Small intestine (tissue), 7 donors: ENCODE measurements at regions not wholly inside any gene's neighbourhood (a gene's known extent, or its start where the extent isn't known, plus 50 kb on each side); places are given as distances from the start of the nearest gene placed in this dataset.

Experiments used
- DNase-seq, 2 donors: peaks; one replicate each; pipeline versions ENCODE4 v3.0.0 to v3.0.0-alpha.2; 2013
- FAIRE-seq: peaks from 2 replicates; lab custom pipeline; 2012; peaks lifted over from hg19 to GRCh38; lab: Jason Lieb, UNC
- H3K27ac ChIP-seq, 3 donors: one replicate each; pipeline ENCODE4 v1.5.1; 2013; ENCODE audit warnings: low read length in 2 of 3, mild to moderate bottlenecking in 2 of 3, control low read depth in 1 of 3, inconsistent platforms in 1 of 3, low read depth in 1 of 3, moderate library complexity in 1 of 3
- H3K27me3 ChIP-seq, 3 donors: one replicate each; pipeline ENCODE4 v1.6.1; 2013; ENCODE audit warnings: low read length in 3 of 3, inconsistent platforms in 1 of 3; ENCODE audit not compliant: control insufficient read depth in 3 of 3, insufficient read depth in 3 of 3
- H3K36me3 ChIP-seq, 3 donors: one replicate each; pipeline ENCODE4 v1.6.1; 2013; ENCODE audit warnings: low read length in 3 of 3, inconsistent platforms in 1 of 3, low read depth in 1 of 3, mild to moderate bottlenecking in 1 of 3, moderate library complexity in 1 of 3; ENCODE audit not compliant: control insufficient read depth in 3 of 3, insufficient read depth in 2 of 3
- H3K4me1 ChIP-seq, 3 donors: one replicate each; pipeline ENCODE4 v1.6.1; 2013; ENCODE audit warnings: low read length in 2 of 3, inconsistent platforms in 1 of 3, low read depth in 1 of 3, mild to moderate bottlenecking in 1 of 3, moderate library complexity in 1 of 3; ENCODE audit not compliant: control insufficient read depth in 3 of 3, insufficient read depth in 2 of 3
- H3K4me3 ChIP-seq, 3 donors: one replicate each; pipeline ENCODE4 v1.5.1; 2013; ENCODE audit warnings: low read length in 3 of 3, control low read depth in 1 of 3, inconsistent platforms in 1 of 3, low read depth in 1 of 3, mild to moderate bottlenecking in 1 of 3, moderate library complexity in 1 of 3
- H3K9me3 ChIP-seq, 2 donors: one replicate each; pipeline ENCODE4 v1.6.1; 2013; ENCODE audit warnings: low read depth in 1 of 2, low read length in 1 of 2; ENCODE audit not compliant: control insufficient read depth in 2 of 2, insufficient read depth in 1 of 2
- WGBS, 3 donors: extraction: QIAGEN DNeasy Blood & Tissue Kit; methylation state at CpG; one replicate each; pipeline ENCODE4 v1.1.7; 2013; 5-methylcytosine and 5-hydroxymethylcytosine counted together
- donor health status: healthy with polysubstance abuse.
- donor health status: control.
- donor health status: control.
- donor health status: Bipolar disorder and iron deficiency.
- donor health status: healthy.

DNA sequence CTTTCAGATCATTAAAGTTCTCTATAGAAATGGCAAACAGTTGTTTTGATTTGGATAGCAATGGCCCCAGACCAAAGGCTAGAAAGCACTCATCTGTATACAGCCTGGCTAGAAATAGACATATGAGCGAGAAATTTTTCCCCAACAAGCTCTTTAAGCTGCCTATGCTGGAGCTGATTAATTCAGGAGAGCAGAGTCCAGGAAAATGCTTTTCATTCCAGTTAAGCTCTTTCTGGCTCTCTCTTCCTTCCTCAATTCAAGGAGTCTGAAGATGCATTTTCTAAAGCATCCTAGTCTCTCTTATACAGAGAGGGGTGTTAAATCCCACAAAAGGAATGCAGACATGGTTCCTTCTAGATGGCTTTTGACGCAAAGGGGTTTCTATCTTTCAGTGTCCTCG, 141.7 kb upstream of the RAI2 start:
- no peak for FAIRE-seq
- WGBS, 3 donors = 73 to 83% (median 77%) methylated on average over 3 of the region's 3 CpGs
- DNase-seq = no peak
- Histone ChIP-seq H3K27ac (no peak overlapping the region), H3K36me3 (no peaks in the 10 kb centered on the region), H3K4me3 (no peak overlapping the region), H3K4me1 (no peaks in the 10 kb centered on the region), H3K27me3 (no peaks in the 10 kb centered on the region), H3K9me3 (no peaks in the 10 kb centered on the region)

DNA sequence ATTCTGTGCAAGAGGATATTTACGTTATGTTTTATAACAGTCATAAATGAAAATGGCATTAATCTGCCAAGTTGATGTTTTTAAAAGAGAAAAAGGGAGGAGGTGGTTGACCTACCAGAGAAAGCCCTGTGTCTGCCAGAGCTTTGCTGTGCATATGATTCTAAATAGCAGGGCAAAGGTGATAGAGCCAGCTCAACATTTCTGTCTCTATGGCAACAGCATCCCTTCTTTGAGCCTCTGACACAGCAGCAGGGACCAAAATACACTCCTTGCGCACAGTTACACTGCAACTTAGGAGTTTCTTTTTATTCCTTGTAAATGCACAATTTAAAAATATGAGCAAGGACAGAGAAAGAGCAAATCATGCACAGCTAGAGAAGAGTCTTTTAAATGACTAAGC, 133.3 kb upstream of the RAI2 start:
- Histone ChIP-seq H3K27me3 (peaks cover 0 to 2% (median 0%) of the 10 kb centered on the region in 3 donors), H3K4me1 (no peaks in the 10 kb centered on the region), H3K36me3 (no peaks in the 10 kb centered on the region), H3K4me3 (no peak overlapping the region), H3K9me3 (no peaks in the 10 kb centered on the region), H3K27ac (no peak overlapping the region)
- FAIRE-seq (no peak), DNase-seq (no peak)
- WGBS, 3 donors = 22 to 57% (median 51%) methylated on average over 2 of the region's 2 CpGs

DNA sequence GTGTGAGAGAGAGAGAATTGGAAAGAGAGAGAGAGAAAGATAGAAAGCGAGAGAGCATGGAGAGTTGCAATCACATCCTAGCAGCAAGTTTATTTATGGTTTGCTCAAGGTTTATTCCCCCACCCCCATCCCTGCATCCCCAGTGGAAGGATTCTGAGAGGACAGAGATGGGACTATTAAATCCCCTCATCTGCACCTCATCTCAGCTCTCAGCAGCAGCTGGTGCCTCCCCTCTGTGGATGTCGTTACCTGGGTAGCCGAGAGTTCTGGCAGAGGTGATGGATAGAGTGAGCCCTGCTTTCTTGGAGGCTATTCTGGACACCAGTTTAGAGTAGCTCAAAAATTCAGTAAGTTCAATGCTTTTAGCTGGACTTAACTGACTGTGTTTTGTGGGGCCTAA, 132.0 kb upstream of the RAI2 start:
- Histone ChIP-seq H3K27ac (no peak overlapping the region), H3K4me1 (no peaks in the 10 kb centered on the region), H3K9me3 (no peaks in the 10 kb centered on the region), H3K4me3 (no peak overlapping the region), H3K36me3 (no peaks in the 10 kb centered on the region), H3K27me3 (peaks cover 0 to 2% (median 0%) of the 10 kb centered on the region in 3 donors)
- WGBS, 3 donors = 84 to 94% (median 89%) methylated on average over 3 of the region's 3 CpGs
- DNase-seq = no peak
- FAIRE-seq = no peak

DNA sequence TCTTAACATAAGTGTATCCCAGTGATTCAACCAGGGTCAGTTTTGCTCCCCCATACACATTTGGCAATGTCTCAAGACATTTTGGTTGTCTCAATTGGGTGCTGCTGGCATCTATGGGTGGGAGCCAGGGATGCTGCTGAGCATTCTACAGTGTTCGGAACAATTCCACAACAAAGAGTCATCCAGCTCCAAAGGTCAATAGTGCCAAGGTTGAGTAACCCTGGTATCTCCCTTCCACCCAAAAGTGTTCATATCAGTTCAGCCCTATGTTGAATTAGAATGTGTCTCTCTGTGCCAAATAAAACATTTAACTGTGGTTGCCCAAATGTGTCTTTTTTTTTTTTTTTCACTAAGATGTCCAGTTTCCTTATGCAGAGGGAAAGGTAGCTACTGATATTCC, 129.4 kb upstream of the RAI2 start:
- 42 to 61% (median 46%) methylated on average over 1 of the region's 1 CpG for WGBS, 3 donors
- DNase-seq (no peak), FAIRE-seq (no peak)
- Histone ChIP-seq H3K27ac (no peak overlapping the region), H3K4me1 (no peaks in the 10 kb centered on the region), H3K27me3 (peaks cover 0 to 2% (median 0%) of the 10 kb centered on the region in 3 donors), H3K4me3 (no peak overlapping the region), H3K36me3 (no peaks in the 10 kb centered on the region), H3K9me3 (no peaks in the 10 kb centered on the region)

DNA sequence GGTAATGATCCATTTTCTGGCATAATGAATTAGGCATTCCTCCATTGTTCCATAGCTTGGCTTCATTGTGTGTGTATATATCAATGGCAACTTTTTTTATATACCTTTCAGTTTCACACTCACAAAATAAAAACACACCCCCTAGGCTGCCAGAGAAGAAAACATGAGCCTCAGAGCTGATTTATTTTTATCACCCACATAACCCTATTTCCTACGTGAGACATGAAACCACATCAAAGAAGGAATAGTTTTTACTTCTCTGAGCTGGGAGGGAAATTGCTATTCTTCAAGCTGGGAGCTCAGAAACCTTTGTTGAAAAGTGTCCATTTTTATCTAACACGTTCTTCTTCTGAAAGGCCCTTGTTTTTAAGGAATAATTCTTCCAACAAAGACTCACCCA, 126.7 kb upstream of the RAI2 start:
- FAIRE-seq = no peak
- no peaks in the 10 kb centered on the region for H3K4me1 ChIP-seq
- H3K27ac ChIP-seq = no peak overlapping the region
- H3K9me3 ChIP-seq = peaks cover 0 to 3% of the 10 kb centered on the region in 2 donors
- WGBS, 3 donors = 29 to 36% (median 30%) methylated on average over 2 of the region's 2 CpGs
- no peak for DNase-seq
- no peaks in the 10 kb centered on the region for H3K27me3 ChIP-seq
- H3K4me3 ChIP-seq = no peak overlapping the region
- no peaks in the 10 kb centered on the region for H3K36me3 ChIP-seq

DNA sequence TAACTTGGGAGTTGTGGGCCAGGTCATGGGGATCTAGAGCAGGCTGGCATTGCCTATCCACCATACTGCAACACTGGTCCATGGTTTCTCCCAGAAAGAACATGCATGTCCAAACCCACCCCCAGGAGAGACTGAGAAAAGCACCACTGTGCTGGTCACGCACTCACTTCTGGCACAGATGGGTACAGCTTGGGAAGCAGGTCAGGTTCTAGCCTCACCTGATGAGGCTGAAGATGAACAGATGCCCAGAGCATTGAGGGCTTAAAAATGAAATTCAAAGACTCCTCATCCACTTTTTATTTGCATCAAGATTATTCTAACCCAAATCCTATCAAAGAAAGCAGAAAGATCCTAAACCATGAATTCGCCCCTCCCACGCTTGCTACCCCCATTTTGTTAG, 125.9 kb upstream of the RAI2 start:
- H3K4me1 ChIP-seq = no peaks in the 10 kb centered on the region
- no peak overlapping the region for H3K27ac ChIP-seq
- H3K9me3 ChIP-seq = peaks cover 0 to 3% of the 10 kb centered on the region in 2 donors
- DNase-seq (no peak), FAIRE-seq (no peak)
- 54 to 90% (median 88%) methylated on average over 3 of the region's 3 CpGs for WGBS, 3 donors
- no peak overlapping the region for H3K4me3 ChIP-seq
- H3K36me3 ChIP-seq = no peaks in the 10 kb centered on the region
- no peaks in the 10 kb centered on the region for H3K27me3 ChIP-seq

DNA sequence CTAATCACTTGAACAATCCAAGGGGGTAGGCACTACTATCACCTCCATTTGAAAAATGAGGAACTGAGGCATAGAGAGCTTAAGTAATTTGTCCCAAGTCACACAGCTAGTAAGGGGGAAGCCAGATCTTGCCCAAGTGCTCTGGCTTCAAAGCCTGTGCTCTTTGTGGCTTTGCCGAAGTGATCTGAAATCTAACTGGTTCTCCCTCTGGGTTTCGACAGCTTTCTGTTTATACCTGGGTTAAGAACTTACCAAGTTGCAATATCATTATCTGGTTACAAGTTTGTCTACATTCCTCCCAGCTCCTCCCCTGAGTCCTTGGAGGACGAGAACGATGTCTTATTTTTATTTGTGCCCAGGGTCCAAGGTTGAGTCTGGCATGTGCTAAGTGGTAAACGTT, 125.3 kb upstream of the RAI2 start:
- FAIRE-seq = no peak
- Histone ChIP-seq H3K36me3 (no peaks in the 10 kb centered on the region), H3K9me3 (peaks cover 0 to 3% of the 10 kb centered on the region in 2 donors), H3K4me3 (no peak overlapping the region), H3K27ac (no peak overlapping the region), H3K4me1 (no peaks in the 10 kb centered on the region), H3K27me3 (no peaks in the 10 kb centered on the region)
- 50 to 73% (median 56%) methylated on average over 5 of the region's 5 CpGs for WGBS, 3 donors
- DNase-seq = no peak

DNA sequence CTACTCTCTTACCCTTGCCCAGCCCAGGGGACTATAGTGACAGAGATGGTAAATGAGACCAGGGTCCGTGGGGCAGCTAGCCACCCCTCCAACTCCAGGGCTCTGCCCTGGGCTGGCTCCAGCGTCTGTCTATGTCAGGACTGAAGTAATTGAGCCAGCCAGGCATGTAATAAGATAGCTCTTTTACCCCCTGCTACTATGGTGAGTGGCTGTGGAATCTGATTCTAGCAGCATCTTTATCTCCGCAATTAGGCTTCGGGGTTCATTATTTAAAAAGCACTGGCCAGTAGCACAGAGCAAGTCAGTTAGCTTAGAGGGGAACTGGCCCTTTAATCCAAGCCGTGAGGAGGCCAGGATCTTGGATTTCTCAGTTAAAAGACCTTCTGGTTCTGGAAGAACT, 123.3 kb upstream of the RAI2 start:
- peaks cover 0 to 3% of the 10 kb centered on the region in 2 donors for H3K9me3 ChIP-seq
- H3K27me3 ChIP-seq = no peaks in the 10 kb centered on the region
- no peaks in the 10 kb centered on the region for H3K4me1 ChIP-seq
- WGBS, 3 donors = 67 to 84% (median 78%) methylated on average over 5 of the region's 5 CpGs
- H3K36me3 ChIP-seq = no peaks in the 10 kb centered on the region
- DNase-seq (no peak), FAIRE-seq (no peak)
- no peak overlapping the region for H3K27ac ChIP-seq
- no peak overlapping the region for H3K4me3 ChIP-seq

DNA sequence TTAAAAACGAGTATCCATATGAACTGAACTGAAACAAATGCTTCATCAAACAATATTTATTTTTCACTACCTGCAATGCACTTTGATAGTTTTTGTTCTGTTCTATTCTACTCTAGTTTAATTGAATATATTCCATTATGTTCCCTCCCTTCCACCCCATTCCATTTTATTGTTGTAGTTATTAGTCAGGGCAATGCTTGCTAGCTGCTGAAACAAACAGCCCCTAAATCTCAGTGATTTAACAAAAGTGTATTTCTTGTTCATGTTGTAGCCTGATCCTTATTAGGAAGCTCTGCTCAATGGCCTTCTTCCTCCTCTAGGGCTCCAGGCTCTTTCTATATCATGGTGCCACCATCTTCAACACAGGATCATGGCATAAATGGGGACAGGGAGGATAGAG, 122.3 kb upstream of the RAI2 start:
- WGBS, 3 donors = 26 to 61% (median 60%) methylated on average over 1 of the region's 1 CpG
- FAIRE-seq (no peak), DNase-seq (no peak)
- Histone ChIP-seq H3K4me1 (no peaks in the 10 kb centered on the region), H3K27me3 (no peaks in the 10 kb centered on the region), H3K4me3 (no peak overlapping the region), H3K9me3 (peaks cover 0 to 3% of the 10 kb centered on the region in 2 donors), H3K36me3 (no peaks in the 10 kb centered on the region), H3K27ac (no peak overlapping the region)
